Neural progenitor cell (in vitro differentiated cells): ENCODE measurements at regions not wholly inside any gene's neighbourhood (a gene's known extent, or its start where the extent isn't known, plus 50 kb on each side); places are given as distances from the start of the nearest gene placed in this dataset.
"Not testable (repeated sequence)": the region's sequence is repeated elsewhere in the genome, so short reads cannot be mapped to it uniquely, and the experiment has no call there.

Experiments
- DNase-seq: peaks from one replicate; pipeline ENCODE4 v3.0.0-alpha.2; 2016; ENCODE audit warnings: low spot score
- H2AFZ ChIP-seq: fragments of 200-600 bp; sonication (generic); replicated peaks from 2 replicates; pipeline ENCODE4 v1.6.1; 2016; ENCODE audit warnings: antibody characterized with exemption
- H3F3A ChIP-seq: fragments of 200-600 bp; sonication (generic); 2 replicates; pipeline ENCODE4 v1.6.1; 2016; ENCODE audit warnings: antibody characterized with exemption, low read depth
- H3K27ac ChIP-seq: fragments of 200-600 bp; sonication (generic); 2 replicates; pipeline ENCODE4 v1.5.1; 2016; ENCODE audit warnings: mild to moderate bottlenecking
- H3K27me3 ChIP-seq: fragments of 200-600 bp; sonication (generic); 2 replicates; pipeline ENCODE4 v1.6.1; 2016; ENCODE audit warnings: mild to moderate bottlenecking, moderate library complexity
- H3K36me3 ChIP-seq: fragments of 200-600 bp; sonication (generic); 2 replicates; pipeline ENCODE4 v1.5.1; 2016
- H3K4me1 ChIP-seq: fragments of 200-600 bp; sonication (generic); 2 replicates; pipeline ENCODE4 v1.6.1; 2016; ENCODE audit warnings: mixed run types
- H3K4me2 ChIP-seq: fragments of 200-600 bp; sonication (generic); 2 replicates; pipeline ENCODE4 v1.6.1; 2016
- H3K4me3 ChIP-seq: fragments of 200-600 bp; sonication (generic); 2 replicates; pipeline ENCODE4 v1.5.1; 2016
- H3K79me2 ChIP-seq: fragments of 200-600 bp; sonication (generic); 2 replicates; pipeline ENCODE4 v1.6.1; 2016; ENCODE audit warnings: low read depth
- H3K9ac ChIP-seq: fragments of 200-600 bp; sonication (generic); 2 replicates; pipeline ENCODE4 v1.6.1; 2016
- H3K9me3 ChIP-seq: fragments of 200-600 bp; sonication (generic); 2 replicates; pipeline ENCODE4 v1.5.1; 2016; ENCODE audit warnings: low read depth
- H4K20me1 ChIP-seq: fragments of 200-600 bp; sonication (generic); 2 replicates; pipeline ENCODE4 v1.6.1; 2016; ENCODE audit warnings: low read depth
- H3K27ac Mint-ChIP-seq: 3 replicates; pipeline ENCODE4 v1.8.0; 2021; ENCODE audit warnings: mixed read lengths
- H3K27me3 Mint-ChIP-seq: 2 replicates; pipeline ENCODE4 v1.8.0; 2022; ENCODE audit warnings: low read depth, mild to moderate bottlenecking, inconsistent platforms, moderate library complexity, mixed read lengths; ENCODE audit not compliant: insufficient read depth
- H3K36me3 Mint-ChIP-seq: 3 replicates; pipeline ENCODE4 v1.8.0; 2021; ENCODE audit warnings: mixed read lengths
- H3K4me1 Mint-ChIP-seq: 3 replicates; pipeline ENCODE4 v1.8.0; 2021; ENCODE audit warnings: mixed read lengths
- H3K4me3 Mint-ChIP-seq: 3 replicates; pipeline ENCODE4 v1.8.0; 2021; ENCODE audit warnings: mild to moderate bottlenecking, moderate library complexity, mixed read lengths
- H3K9me3 Mint-ChIP-seq: 3 replicates; pipeline ENCODE4 v1.8.0; 2020; ENCODE audit warnings: mixed read lengths
- EZH2 ChIP-seq: fragments of 200-600 bp; sonication (generic); IDR thresholded peaks from 2 replicates; pipeline ENCODE4 v1.6.1; 2017; ENCODE audit warnings: antibody characterized with exemption, mild to moderate bottlenecking, moderate library complexity
- EZH2phosphoT487 ChIP-seq: fragments of 200-600 bp; sonication (generic); IDR thresholded peaks from 2 replicates; pipeline ENCODE4 v1.6.1; 2017; ENCODE audit warnings: antibody characterized with exemption
- TF ChIP-seq, protein P1 (sequence below): fragments of 200-600 bp; sonication (generic); IDR thresholded peaks from 2 replicates; pipeline ENCODE4 v1.5.1; 2017; ENCODE audit warnings: antibody characterized with exemption, mild to moderate bottlenecking

- no peaks in the 10 kb centered on the region for H3K79me2 ChIP-seq
Observed at GRCh38 chr6:119493980-119494379, 144.4 kb upstream of the MAN1A1 start.

GRCh38 chr6:119491112-119491511 lies 141.6 kb upstream of the MAN1A1 start:
- not testable (repeated sequence) for H3K9me3 Mint-ChIP-seq, H3K4me3 Mint-ChIP-seq, H3K27ac Mint-ChIP-seq, H3K27me3 ChIP-seq, H3F3A ChIP-seq, H3K36me3 Mint-ChIP-seq, H4K20me1 ChIP-seq, H3K79me2 ChIP-seq, DNase-seq, H3K4me1 Mint-ChIP-seq, H3K9me3 ChIP-seq, H3K4me1 ChIP-seq, H3K27ac ChIP-seq, H3K4me3 ChIP-seq, H2AFZ ChIP-seq, H3K27me3 Mint-ChIP-seq, H3K36me3 ChIP-seq, H3K9ac ChIP-seq, H3K4me2 ChIP-seq

More at GRCh38 chr6:119493980-119494379, 144.4 kb upstream of the MAN1A1 start:
- Histone ChIP-seq H3K36me3 (no peaks in the 10 kb centered on the region), H3K27ac (no peak overlapping the region), H3F3A (no peaks in the 10 kb centered on the region), H4K20me1 (no peaks in the 10 kb centered on the region), H3K4me3 (no peak overlapping the region), H3K4me1 (no peaks in the 10 kb centered on the region), H3K9ac (no peak overlapping the region), H3K4me2 (no peak overlapping the region), H3K9me3 (no peaks in the 10 kb centered on the region), H3K27me3 (no peaks in the 10 kb centered on the region), H2AFZ (no peak overlapping the region)
- Mint-ChIP-seq H3K4me3 (no peak overlapping the region), H3K27me3 (no peaks in the 10 kb centered on the region), H3K4me1 (no peaks in the 10 kb centered on the region), H3K36me3 (no peaks in the 10 kb centered on the region), H3K27ac (no peak overlapping the region), H3K9me3 (no peaks in the 10 kb centered on the region)
- TF ChIP-seq, protein P1, sequence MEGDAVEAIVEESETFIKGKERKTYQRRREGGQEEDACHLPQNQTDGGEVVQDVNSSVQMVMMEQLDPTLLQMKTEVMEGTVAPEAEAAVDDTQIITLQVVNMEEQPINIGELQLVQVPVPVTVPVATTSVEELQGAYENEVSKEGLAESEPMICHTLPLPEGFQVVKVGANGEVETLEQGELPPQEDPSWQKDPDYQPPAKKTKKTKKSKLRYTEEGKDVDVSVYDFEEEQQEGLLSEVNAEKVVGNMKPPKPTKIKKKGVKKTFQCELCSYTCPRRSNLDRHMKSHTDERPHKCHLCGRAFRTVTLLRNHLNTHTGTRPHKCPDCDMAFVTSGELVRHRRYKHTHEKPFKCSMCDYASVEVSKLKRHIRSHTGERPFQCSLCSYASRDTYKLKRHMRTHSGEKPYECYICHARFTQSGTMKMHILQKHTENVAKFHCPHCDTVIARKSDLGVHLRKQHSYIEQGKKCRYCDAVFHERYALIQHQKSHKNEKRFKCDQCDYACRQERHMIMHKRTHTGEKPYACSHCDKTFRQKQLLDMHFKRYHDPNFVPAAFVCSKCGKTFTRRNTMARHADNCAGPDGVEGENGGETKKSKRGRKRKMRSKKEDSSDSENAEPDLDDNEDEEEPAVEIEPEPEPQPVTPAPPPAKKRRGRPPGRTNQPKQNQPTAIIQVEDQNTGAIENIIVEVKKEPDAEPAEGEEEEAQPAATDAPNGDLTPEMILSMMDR, result no peak
- no peak for TF ChIP-seq EZH2phosphoT487
- TF ChIP-seq EZH2, result no peak
- DNase-seq, result no peak

GRCh38 chr6:119490050-119490449 lies 140.5 kb upstream of the MAN1A1 start:
- not testable (repeated sequence) for H3K27me3 Mint-ChIP-seq

DNA sequence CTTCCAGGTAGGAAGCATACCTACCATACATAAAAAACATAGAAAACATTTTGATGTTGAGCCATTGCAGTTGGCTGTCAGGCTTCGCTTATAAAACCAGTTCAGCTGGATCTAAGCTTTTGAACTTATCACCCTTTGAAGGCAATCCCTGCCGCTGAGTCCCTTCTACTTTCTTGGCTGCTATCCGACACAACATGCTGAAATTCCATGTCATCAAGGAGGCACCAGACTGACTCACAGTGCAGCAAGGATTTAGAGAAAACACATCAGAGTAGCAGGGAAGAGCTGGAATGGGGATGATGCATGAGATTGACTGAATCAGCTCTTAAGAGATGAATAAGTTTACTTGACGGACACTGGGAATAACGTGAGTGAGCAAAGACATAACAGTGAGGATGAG lies 135.0 kb upstream of the MAN1A1 start:
- no peak overlapping the region for H3K4me3 ChIP-seq
- no peaks in the 10 kb centered on the region for H3F3A ChIP-seq
- H3K4me1 ChIP-seq, result no peaks in the 10 kb centered on the region
- H3K27me3 ChIP-seq, result no peaks in the 10 kb centered on the region
- no peak overlapping the region for H3K27ac Mint-ChIP-seq
- peak; percentile 5 for DNase-seq
- no peaks in the 10 kb centered on the region for H3K9me3 Mint-ChIP-seq
- H3K4me1 Mint-ChIP-seq, result no peaks in the 10 kb centered on the region
- H3K9me3 ChIP-seq, result no peaks in the 10 kb centered on the region
- no peak overlapping the region for H2AFZ ChIP-seq
- H3K36me3 Mint-ChIP-seq, result no peaks in the 10 kb centered on the region
- H3K79me2 ChIP-seq, result no peaks in the 10 kb centered on the region
- no peak overlapping the region for H3K4me2 ChIP-seq
- no peak overlapping the region for H3K4me3 Mint-ChIP-seq
- H4K20me1 ChIP-seq, result no peaks in the 10 kb centered on the region
- H3K36me3 ChIP-seq, result no peaks in the 10 kb centered on the region
- H3K27ac ChIP-seq, result no peak overlapping the region
- no peak overlapping the region for H3K9ac ChIP-seq
- H3K27me3 Mint-ChIP-seq, result no peaks in the 10 kb centered on the region
- TF ChIP-seq EZH2phosphoT487, result no peak
- TF ChIP-seq, protein P1, result no peak

More at GRCh38 chr6:119490050-119490449, 140.5 kb upstream of the MAN1A1 start:
- not testable (repeated sequence) for H3F3A ChIP-seq, H3K4me1 Mint-ChIP-seq, H3K36me3 ChIP-seq, H3K9me3 Mint-ChIP-seq, H3K36me3 Mint-ChIP-seq, H3K4me2 ChIP-seq, H4K20me1 ChIP-seq, H3K4me3 ChIP-seq, H3K27ac ChIP-seq, H3K27me3 ChIP-seq, H3K9me3 ChIP-seq, H3K79me2 ChIP-seq, H3K9ac ChIP-seq, H3K4me3 Mint-ChIP-seq, H3K27ac Mint-ChIP-seq, H3K4me1 ChIP-seq, DNase-seq, H2AFZ ChIP-seq
